K562 (cell line): ENCODE measurements at regions not wholly inside any gene's neighbourhood (a gene's known extent, or its start where the extent isn't known, plus 50 kb on each side); places are given as distances from the start of the nearest gene placed in this dataset.

Experiments
- ATAC-seq: fragments of 200-7000 bp; cut with Tn5 transposase; 3 replicates; pipeline ENCODE4 v1.9.1; 2020; ENCODE audit warnings: moderate library complexity
- BruUV-seq: library from RNA; stranded (reverse); fragments of 400-500 nt; replicated peaks from 2 replicates; lab custom pipeline; 2021; lab: Mats Ljungman, UMichigan
- CTCF ChIA-PET: fragments of 300-600 bp; formaldehyde crosslinking; extraction: SDS; loops from one replicate; lab custom pipeline; 2021; ENCODE audit warnings: low intra/inter-chr PET ratio; lab: Yijun Ruan, JAX
- POLR2A ChIA-PET: fragments of 300-600, 350-650 bp; sonication (Branson Sonifier 250); formaldehyde crosslinking; extraction: SDS; loops from one replicate; lab custom pipeline; 2021; ENCODE audit warnings: antibody characterized with exemption, inconsistent platforms; lab: Yijun Ruan, JAX
- DNase-seq, 4 experiments: peaks; one replicate each; pipeline versions ENCODE4 v3.0.0 to v3.0.0-alpha.2; 2011 to 2018; ENCODE audit warnings: low spot score in 3 of 4, mixed read lengths in 3 of 4; ENCODE audit errors: extremely low read depth in 1 of 4
- FAIRE-seq: peaks from 2 replicates; lab custom pipeline; 2011; peaks lifted over from hg19 to GRCh38; lab: Jason Lieb, UNC
- H2AFZ ChIP-seq: 2 replicates; pipeline ENCODE4 v1.6.0; 2011; ENCODE audit warnings: low read depth, low read length, control low read depth, inconsistent platforms
- H3K27ac ChIP-seq: fragments of 200-600 bp; 3 replicates; pipeline ENCODE4 v1.8.0; 2011; ENCODE audit warnings: low read depth, mild to moderate bottlenecking, control low read depth, inconsistent platforms, low read length, moderate library complexity, mixed read lengths; ENCODE audit errors: extremely low read depth
- H3K27me3 ChIP-seq, 2 experiments: fragments of 300-600 bp in 1 of 2; 2 replicates in 1 of 2; 3 replicates in 1 of 2; pipeline versions ENCODE4 v1.6.0 to v1.8.0; 2011; ENCODE audit warnings: inconsistent platforms in 2 of 2, low read length in 2 of 2, mild to moderate bottlenecking in 1 of 2, mixed read lengths in 1 of 2, moderate library complexity in 1 of 2; ENCODE audit not compliant: control insufficient read depth in 2 of 2, insufficient read depth in 2 of 2
- H3K36me3 ChIP-seq: fragments of 300-600 bp; 3 replicates; pipeline ENCODE4 v1.8.0; 2011; ENCODE audit warnings: mild to moderate bottlenecking, low read length, inconsistent platforms; ENCODE audit not compliant: control insufficient read depth, insufficient read depth
- H3K4me1 ChIP-seq, 2 experiments: fragments of 200-600 bp in 1 of 2; replicated peaks in 1 of 2; 2 replicates in 1 of 2; 3 replicates in 1 of 2; pipeline versions ENCODE4 v1.5.1 to v1.8.0; 2011; ENCODE audit warnings: inconsistent platforms in 2 of 2, low read length in 2 of 2, mild to moderate bottlenecking in 1 of 2, mixed read lengths in 1 of 2, moderate library complexity in 1 of 2; ENCODE audit not compliant: control insufficient read depth in 2 of 2, insufficient read depth in 2 of 2
- H3K4me2 ChIP-seq: 2 replicates; pipeline ENCODE4 v1.6.1; 2011; ENCODE audit warnings: low read length, control low read depth, inconsistent platforms, mixed read lengths; ENCODE audit not compliant: insufficient read depth
- H3K4me3 ChIP-seq: fragments of 200-600 bp; sonication (generic), shearing (Covaris generic); 2 replicates; pipeline ENCODE4 v1.5.1; 2016; ENCODE audit warnings: control low read depth, inconsistent platforms
- H3K79me2 ChIP-seq: fragments of 200-600 bp; 3 replicates; pipeline ENCODE4 v1.8.0; 2011; ENCODE audit warnings: low read length, inconsistent platforms; ENCODE audit not compliant: control insufficient read depth, insufficient read depth
- H3K9ac ChIP-seq, 2 experiments: 2 replicates each; pipeline versions ENCODE4 v1.6.0 to v1.6.1; 2011; ENCODE audit warnings: low read depth in 2 of 2, low read length in 2 of 2, control low read depth in 1 of 2, inconsistent platforms in 1 of 2, mild to moderate bottlenecking in 1 of 2, mixed read lengths in 1 of 2; ENCODE audit not compliant: insufficient read depth in 1 of 2
- H3K9me1 ChIP-seq: one replicate; pipeline ENCODE4 v1.6.0; 2011; ENCODE audit warnings: inconsistent platforms, mild to moderate bottlenecking, low read length, moderate library complexity; ENCODE audit not compliant: control insufficient read depth, insufficient read depth
- H3K9me3 ChIP-seq: replicated peaks from 2 replicates; pipeline ENCODE4 v1.5.1; 2011; ENCODE audit warnings: low read depth, low read length, inconsistent platforms; ENCODE audit not compliant: control insufficient read depth, insufficient read depth
- H4K20me1 ChIP-seq: replicated peaks from 2 replicates; pipeline ENCODE4 v1.6.1; 2011; ENCODE audit warnings: low read length, inconsistent platforms, mixed read lengths; ENCODE audit not compliant: control insufficient read depth, insufficient read depth
- ETV1 ChIP-seq: fragments of 450-650 bp; conservative IDR thresholded peaks from 2 replicates; pipeline ENCODE4 v1.6.1; 2016; ENCODE audit warnings: missing genetic modification characterization, control low read depth, low read depth, missing compliant biosample characterization
- GTF2E2 ChIP-seq: fragments of 200-800 bp; sonication (Bioruptor generic); IDR thresholded peaks from 2 replicates; pipeline ENCODE4 v1.6.1; 2016; ENCODE audit warnings: missing genetic modification characterization, missing compliant biosample characterization
- HLTF ChIP-seq: fragments of 450-650 bp; IDR thresholded peaks from 2 replicates; pipeline ENCODE4 v1.6.1; 2016
- IFI16 ChIP-seq: fragments of 250-450 bp; sonication (Bioruptor Pico); IDR thresholded peaks from 2 replicates; pipeline ENCODE4 v2.1.2; 2022; ENCODE audit warnings: mild to moderate bottlenecking, inconsistent platforms
- NR2F6 ChIP-seq: fragments of 450-650 bp; formaldehyde crosslinking; IDR thresholded peaks from 2 replicates; pipeline ENCODE4 v1.4.0; 2020; ENCODE audit warnings: mild to moderate bottlenecking
- PCBP2 ChIP-seq: fragments of 200-400 bp; formaldehyde crosslinking; IDR thresholded peaks from 2 replicates; pipeline ENCODE4 v1.6.1; 2018; ENCODE audit warnings: low read length, low read depth, mild to moderate bottlenecking, moderate library complexity; ENCODE audit not compliant: poor library complexity, severe bottlenecking
- SMAD3 ChIP-seq: fragments of 450-650 bp; formaldehyde crosslinking; conservative IDR thresholded peaks from 2 replicates; pipeline ENCODE4 v1.4.0; 2020; ENCODE audit warnings: mild to moderate bottlenecking
- TBL1XR1 ChIP-seq, 2 experiments: IDR thresholded peaks; 2 replicates each; pipeline ENCODE4 v1.6.1; 2012; ENCODE audit warnings: improper control_type of control experiment in 2 of 2, low read length in 2 of 2, mild to moderate bottlenecking in 1 of 2
- ZBED1 ChIP-seq: IDR thresholded peaks from 2 replicates; pipeline ENCODE4 v1.6.1; 2014
- ZFP1 ChIP-seq: fragments of 450-650 bp; formaldehyde crosslinking; IDR thresholded peaks from 2 replicates; pipeline ENCODE4 v1.4.0; 2020; ENCODE audit warnings: mild to moderate bottlenecking, mixed read lengths
- ZNF263 ChIP-seq: sonication (generic); formaldehyde crosslinking; IDR thresholded peaks from 2 replicates; pipeline ENCODE4 v1.8.0; 2022; ENCODE audit warnings: mild to moderate bottlenecking, missing genetic modification reagents, borderline replicate concordance
- ZNF324 ChIP-seq: fragments of 250-450 bp; sonication (Bioruptor Pico); IDR thresholded peaks from 2 replicates; pipeline ENCODE4 v1.4.0; 2020; ENCODE audit warnings: mild to moderate bottlenecking
- ZNF41 ChIP-seq: fragments of 250-450 bp; sonication (Bioruptor Pico); conservative IDR thresholded peaks from 2 replicates; pipeline ENCODE4 v1.4.0; 2020; ENCODE audit warnings: mild to moderate bottlenecking
- ZNF431 ChIP-seq: sonication (generic); formaldehyde crosslinking; IDR thresholded peaks from 2 replicates; pipeline ENCODE4 v1.8.0; 2022; ENCODE audit warnings: mild to moderate bottlenecking, missing genetic modification reagents
- ZNF551 ChIP-seq: fragments of 250-450 bp; sonication (Bioruptor Pico); IDR thresholded peaks from 2 replicates; pipeline ENCODE4 v1.5.0; 2021; ENCODE audit warnings: mild to moderate bottlenecking, moderate library complexity
- ZNF79 ChIP-seq: fragments of 250-450 bp; sonication (Bioruptor Pico); IDR thresholded peaks from 2 replicates; pipeline ENCODE4 v1.4.0; 2020; ENCODE audit warnings: low read depth, mild to moderate bottlenecking, moderate library complexity
- in situ Hi-C: fragments of 300-500 bp; cut with MboI; formaldehyde crosslinking; loops from 4 replicates; pipeline ENCODE4 v1.15.0; 2018; ENCODE audit warnings: inconsistent platforms, mixed read lengths
- intact Hi-C: fragments of 100-400 bp; cut with micrococcal nuclease; formaldehyde crosslinking; loops from 2 replicates; pipeline ENCODE4 v1.14.2; 2022
- TF ChIP-seq, protein P1 (sequence below): fragments of 450-650 bp; IDR thresholded peaks from 2 replicates; pipeline ENCODE4 v1.6.1; 2016; ENCODE audit warnings: low read depth
- TF ChIP-seq, protein P2 (sequence below): fragments of 450-650 bp; conservative IDR thresholded peaks from 2 replicates; pipeline ENCODE4 v1.6.1; 2016; ENCODE audit warnings: missing genetic modification characterization, low read depth, mild to moderate bottlenecking, missing compliant biosample characterization, moderate library complexity

DNA sequence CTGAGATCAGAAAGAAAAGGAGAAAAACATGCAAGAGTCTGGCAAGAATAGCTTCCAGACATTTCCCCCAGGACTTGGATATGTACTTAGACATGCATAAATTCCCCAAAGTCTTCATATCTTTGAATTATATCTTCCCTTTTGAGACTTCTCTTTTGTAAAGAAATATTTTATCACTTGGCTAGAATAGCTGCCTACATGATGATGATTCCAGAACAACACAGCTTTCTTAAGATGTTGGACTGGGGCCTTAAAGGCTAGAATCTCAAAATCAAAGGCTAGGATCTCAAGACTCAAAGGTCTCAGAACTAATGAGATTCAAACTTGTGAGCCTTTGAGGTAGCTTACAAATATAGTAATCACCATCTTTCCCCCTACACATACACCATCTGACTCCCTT is 842.3 kb downstream of the BCL11A start:
- H3K27ac ChIP-seq = no peak overlapping the region
- H2AFZ ChIP-seq = no peak overlapping the region
- no peaks in the 10 kb centered on the region for H3K27me3 ChIP-seq
- FAIRE-seq = no peak
- H3K4me2 ChIP-seq = no peak overlapping the region
- no peaks in the 10 kb centered on the region for H4K20me1 ChIP-seq
- intact Hi-C loops = no loop called here
- H3K4me1 ChIP-seq = no peaks in the 10 kb centered on the region
- POLR2A ChIA-PET = no interaction called here
- H3K79me2 ChIP-seq = no peaks in the 10 kb centered on the region
- no peaks in the 10 kb centered on the region for H3K9me3 ChIP-seq
- H3K9me1 ChIP-seq = no peaks in the 10 kb centered on the region
- no peak for ATAC-seq
- TF ChIP-seq TBL1XR1 (IDR thresholded peaks at IDR 0.05; ENCODE audit: low read length in 2 of 2) (no peak), IFI16 (CRISPR knock-in tag) (no peak), HLTF (no peak), NR2F6 (CRISPR knock-in tag) (no peak), ZNF551 (CRISPR knock-in tag) (no peak), SMAD3 (CRISPR knock-in tag) (no peak), ZNF263 (CRISPR knock-in tag) (no peak), ZFP1 (no peak), ZNF431 (CRISPR knock-in tag) (no peak), ZNF79 (CRISPR knock-in tag) (no peak), ETV1 (tag) (no peak), GTF2E2 (tag) (no peak), ZBED1 (no peak), ZNF324 (CRISPR knock-in tag) (no peak), ZNF41 (CRISPR knock-in tag) (no peak), PCBP2 (no peak)
- TF ChIP-seq, protein P1, sequence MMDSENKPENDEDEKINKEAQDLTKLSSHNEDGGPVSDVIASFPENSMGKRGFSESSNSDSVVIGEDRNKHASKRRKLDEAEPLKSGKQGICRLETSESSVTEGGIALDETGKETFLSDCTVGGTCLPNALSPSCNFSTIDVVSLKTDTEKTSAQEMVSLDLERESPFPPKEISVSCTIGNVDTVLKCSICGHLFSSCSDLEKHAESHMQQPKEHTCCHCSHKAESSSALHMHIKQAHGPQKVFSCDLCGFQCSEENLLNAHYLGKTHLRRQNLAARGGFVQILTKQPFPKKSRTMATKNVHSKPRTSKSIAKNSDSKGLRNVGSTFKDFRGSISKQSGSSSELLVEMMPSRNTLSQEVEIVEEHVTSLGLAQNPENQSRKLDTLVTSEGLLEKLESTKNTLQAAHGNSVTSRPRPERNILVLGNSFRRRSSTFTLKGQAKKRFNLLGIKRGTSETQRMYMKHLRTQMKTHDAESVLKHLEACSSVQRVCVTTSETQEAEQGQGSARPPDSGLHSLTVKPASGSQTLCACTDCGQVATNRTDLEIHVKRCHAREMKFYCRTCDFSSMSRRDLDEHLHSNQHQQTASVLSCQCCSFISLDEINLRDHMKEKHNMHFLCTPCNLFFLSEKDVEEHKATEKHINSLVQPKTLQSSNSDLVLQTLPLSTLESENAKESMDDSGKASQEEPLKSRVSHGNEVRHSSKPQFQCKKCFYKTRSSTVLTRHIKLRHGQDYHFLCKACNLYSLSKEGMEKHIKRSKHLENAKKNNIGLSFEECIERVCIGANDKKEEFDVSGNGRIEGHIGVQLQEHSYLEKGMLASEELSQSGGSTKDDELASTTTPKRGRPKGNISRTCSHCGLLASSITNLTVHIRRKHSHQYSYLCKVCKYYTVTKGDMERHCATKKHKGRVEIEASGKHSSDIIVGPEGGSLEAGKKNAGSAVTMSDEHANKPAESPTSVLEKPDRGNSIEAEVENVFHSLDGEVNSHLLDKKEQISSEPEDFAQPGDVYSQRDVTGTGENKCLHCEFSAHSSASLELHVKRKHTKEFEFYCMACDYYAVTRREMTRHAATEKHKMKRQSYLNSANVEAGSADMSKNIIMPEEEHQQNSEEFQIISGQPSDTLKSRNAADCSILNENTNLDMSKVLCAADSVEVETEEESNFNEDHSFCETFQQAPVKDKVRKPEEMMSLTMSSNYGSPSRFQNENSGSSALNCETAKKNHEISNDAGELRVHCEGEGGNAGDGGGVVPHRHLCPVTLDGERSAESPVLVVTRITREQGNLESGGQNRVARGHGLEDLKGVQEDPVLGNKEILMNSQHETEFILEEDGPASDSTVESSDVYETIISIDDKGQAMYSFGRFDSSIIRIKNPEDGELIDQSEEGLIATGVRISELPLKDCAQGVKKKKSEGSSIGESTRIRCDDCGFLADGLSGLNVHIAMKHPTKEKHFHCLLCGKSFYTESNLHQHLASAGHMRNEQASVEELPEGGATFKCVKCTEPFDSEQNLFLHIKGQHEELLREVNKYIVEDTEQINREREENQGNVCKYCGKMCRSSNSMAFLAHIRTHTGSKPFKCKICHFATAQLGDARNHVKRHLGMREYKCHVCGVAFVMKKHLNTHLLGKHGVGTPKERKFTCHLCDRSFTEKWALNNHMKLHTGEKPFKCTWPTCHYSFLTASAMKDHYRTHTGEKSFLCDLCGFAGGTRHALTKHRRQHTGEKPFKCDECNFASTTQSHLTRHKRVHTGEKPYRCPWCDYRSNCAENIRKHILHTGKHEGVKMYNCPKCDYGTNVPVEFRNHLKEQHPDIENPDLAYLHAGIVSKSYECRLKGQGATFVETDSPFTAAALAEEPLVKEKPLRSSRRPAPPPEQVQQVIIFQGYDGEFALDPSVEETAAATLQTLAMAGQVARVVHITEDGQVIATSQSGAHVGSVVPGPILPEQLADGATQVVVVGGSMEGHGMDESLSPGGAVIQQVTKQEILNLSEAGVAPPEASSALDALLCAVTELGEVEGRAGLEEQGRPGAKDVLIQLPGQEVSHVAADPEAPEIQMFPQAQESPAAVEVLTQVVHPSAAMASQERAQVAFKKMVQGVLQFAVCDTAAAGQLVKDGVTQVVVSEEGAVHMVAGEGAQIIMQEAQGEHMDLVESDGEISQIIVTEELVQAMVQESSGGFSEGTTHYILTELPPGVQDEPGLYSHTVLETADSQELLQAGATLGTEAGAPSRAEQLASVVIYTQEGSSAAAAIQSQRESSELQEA = no peak
- TF ChIP-seq, protein P2, sequence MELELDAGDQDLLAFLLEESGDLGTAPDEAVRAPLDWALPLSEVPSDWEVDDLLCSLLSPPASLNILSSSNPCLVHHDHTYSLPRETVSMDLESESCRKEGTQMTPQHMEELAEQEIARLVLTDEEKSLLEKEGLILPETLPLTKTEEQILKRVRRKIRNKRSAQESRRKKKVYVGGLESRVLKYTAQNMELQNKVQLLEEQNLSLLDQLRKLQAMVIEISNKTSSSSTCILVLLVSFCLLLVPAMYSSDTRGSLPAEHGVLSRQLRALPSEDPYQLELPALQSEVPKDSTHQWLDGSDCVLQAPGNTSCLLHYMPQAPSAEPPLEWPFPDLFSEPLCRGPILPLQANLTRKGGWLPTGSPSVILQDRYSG (tag) = no peak
- H3K9ac ChIP-seq = no peak overlapping the region
- no TSS peak for BruUV-seq
- H3K4me3 ChIP-seq = no peak overlapping the region
- CTCF ChIA-PET = no interaction called here
- H3K36me3 ChIP-seq = no peaks in the 10 kb centered on the region
- in situ Hi-C loops = no loop called here
- no peak for DNase-seq
